ENCODE measurements at regions not wholly inside any gene's neighbourhood (a gene's known extent, or its start where the extent isn't known, plus 50 kb on each side); places are given as distances from the start of the nearest gene placed in this dataset.

GRCh38 chr11:57881647-57882046, 120.0 kb downstream of the CTNND1 start:
- Histone ChIP-seq H4K8ac (replicated peaks; ENCODE audit: insufficient read length, low read depth, low read length) (no peak overlapping the region), H2BK15ac (ENCODE audit: low read depth, low read length) (no peak overlapping the region), H4K20me1 (ENCODE audit: control insufficient read depth, insufficient read depth, insufficient read length) (no peaks in the 10 kb centered on the region), H3K4ac (ENCODE audit: low read depth, low read length) (no peak overlapping the region), H3K27me3 (ENCODE audit: insufficient read depth, low read length) (no peaks in the 10 kb centered on the region), H2BK20ac (ENCODE audit: low read depth, low read length, poor library complexity, severe bottlenecking) (no peak overlapping the region), H3K79me1 (ENCODE audit: insufficient read depth, low read depth, low read length, poor library complexity, severe bottlenecking) (no peaks in the 10 kb centered on the region), H3K23ac (ENCODE audit: insufficient read length, low read depth, low read length) (no peak overlapping the region), H3K9me3 (ENCODE audit: control insufficient read depth, low read depth, low read length) (no peaks in the 10 kb centered on the region), H3K18ac (ENCODE audit: insufficient read length, low read depth, low read length) (no peak overlapping the region), H3K23me2 (ENCODE audit: insufficient read length, low read depth, low read length, poor library complexity, severe bottlenecking) (no peaks in the 10 kb centered on the region), H2BK12ac (ENCODE audit: insufficient read length, low read depth, low read length) (no peak overlapping the region), H2AFZ (ENCODE audit: low read length) (no peak overlapping the region), H3K4me1 (ENCODE audit: insufficient read depth, low read length) (no peaks in the 10 kb centered on the region), H4K91ac (ENCODE audit: insufficient read length, low read depth, low read length) (no peak overlapping the region), H3K14ac (ENCODE audit: insufficient read depth, low read length) (no peak overlapping the region), H3T11ph (ENCODE audit: low read length) (no peak overlapping the region), H3K56ac (ENCODE audit: insufficient read length, low read depth, low read length) (no peak overlapping the region), H3K9ac (ENCODE audit: extremely low read depth, insufficient read length, low read length) (no peak overlapping the region), H3K4me2 (ENCODE audit: insufficient read depth, insufficient read length, low read length) (no peak overlapping the region), H4K5ac (ENCODE audit: insufficient read length, low read depth, low read length) (no peak overlapping the region), H3K79me2 (ENCODE audit: insufficient read depth, low read length) (no peaks in the 10 kb centered on the region), H2AK5ac (ENCODE audit: insufficient read length, low read length) (no peak overlapping the region), H2BK5ac (ENCODE audit: insufficient read length, low read length) (no peak overlapping the region), H2BK120ac (ENCODE audit: low read depth, low read length, poor library complexity, severe bottlenecking) (no peak overlapping the region), H3K27ac (ENCODE audit: insufficient read length, low read depth, low read length) (no peak overlapping the region)
- Mint-ChIP-seq H3K4me1 (peaks cover 0 to 4% of the 10 kb centered on the region in 2 experiments; a peak in 1 of 4 replicates), H3K4me3 (no peak overlapping the region), H3K27me3 (ENCODE audit: low read depth) (no peaks in the 10 kb centered on the region; the same call in 1 of the 2 replicates), H3K9me3 (no peaks in the 10 kb centered on the region; a peak in 1 of 5 replicates), H3K27ac (no peak overlapping the region), H3K36me3 (ENCODE audit: insufficient read depth in 1 of 3, low read depth in 3 of 3) (no peaks in the 10 kb centered on the region)
- no peak for TF ChIP-seq CTCF (conservative IDR thresholded peaks at IDR 0.05)
- DNase-seq, result no peak
- no CpG with 5 or more reads among the region's 3 CpGs for WGBS (ENCODE audit: extremely low coverage, insufficient read length, low lambda C conversion rate)

Measured in H9 (cell line).